Adrenal gland (tissue), 9 donors: ENCODE measurements at regions not wholly inside any gene's neighbourhood (a gene's known extent, or its start where the extent isn't known, plus 50 kb on each side); places are given as distances from the start of the nearest gene placed in this dataset.
"Not testable (repeated sequence)": the region's sequence is repeated elsewhere in the genome, so short reads cannot be mapped to it uniquely, and the experiment has no call there.

Experiments
- DNase-seq, 7 donors: peaks; one replicate each; pipeline ENCODE4 v3.0.0-alpha.2; 2019 to 2020
- H3K27ac ChIP-seq, 5 donors: fragments of 200-600 bp; sonication (generic) in 4 of 5; 1 replicate in 3 of 5; 2 replicates in 2 of 5; pipeline versions ENCODE4 v1.5.1 to v1.8.0; 2016 to 2020; ENCODE audit warnings: mild to moderate bottlenecking in 1 of 5
- H3K27me3 ChIP-seq: fragments of 200-600 bp; 2 replicates; pipeline ENCODE4 v1.8.0; 2021
- H3K36me3 ChIP-seq, 2 donors: fragments of 200-600 bp; replicated peaks in 1 of 2; 1 replicate in 1 of 2; 2 replicates in 1 of 2; pipeline versions ENCODE4 v1.5.1 to v1.8.0; 2018 to 2022
- H3K4me1 ChIP-seq, 2 donors: fragments of 200-600 bp; replicated peaks in 1 of 2; 1 replicate in 1 of 2; 2 replicates in 1 of 2; pipeline versions ENCODE4 v1.5.1 to v1.8.0; 2018 to 2021
- H3K4me3 ChIP-seq, 4 donors: fragments of 200-600 bp; sonication (generic) in 3 of 4; one replicate each; pipeline ENCODE4 v1.5.1; 2016 to 2018
- H3K9me3 ChIP-seq, 3 donors: fragments of 200-600 bp; sonication (generic) in 1 of 3; replicated peaks in 1 of 3; 1 replicate in 2 of 3; 2 replicates in 1 of 3; pipeline versions ENCODE4 v1.5.1 to v1.8.0; 2016 to 2021
- CTCF ChIP-seq, 6 experiments: fragments of 450-650 bp in 4 of 6; fragments of 200-600 bp in 2 of 6; sonication (generic) in 1 of 6; IDR thresholded peaks; 1 replicate in 5 of 6; 2 replicates in 1 of 6; pipeline versions ENCODE4 v1.5.1 to v1.8.0; 2016 to 2021; ENCODE audit warnings: antibody characterized with exemption in 6 of 6, mild to moderate bottlenecking in 2 of 6, moderate library complexity in 1 of 6
- POLR2A ChIP-seq, 2 donors: fragments of 450-650 bp; IDR thresholded peaks; one replicate each; pipeline ENCODE4 v1.6.1; 2017; ENCODE audit warnings: antibody characterized with exemption in 2 of 2, mild to moderate bottlenecking in 2 of 2, moderate library complexity in 1 of 2
- WGBS, 4 donors: extraction: QIAGEN DNeasy Blood & Tissue Kit in 2 of 4; methylation state at CpG; one replicate each; pipeline versions ENCODE4 v1.1.5 to v1.1.7; 2013 to 2017; 5-methylcytosine and 5-hydroxymethylcytosine counted together
- intact Hi-C, 2 donors: fragments of 100-400 bp; cut with DNase I; formaldehyde crosslinking; loops; one replicate each; pipeline versions ENCODE4 v1.14.1 to v1.15.0; 2022 to 2023
- donor health status: healthy with polysubstance abuse.
- donor health status: Bipolar disorder and iron deficiency.
- donor health status: DM: yes; HTN: yes; CAD: no.
- donor health status: DM: no; HTN: no; CAD: no.
- donor health status: DM: no; HTN: no; CAD: no.

DNA sequence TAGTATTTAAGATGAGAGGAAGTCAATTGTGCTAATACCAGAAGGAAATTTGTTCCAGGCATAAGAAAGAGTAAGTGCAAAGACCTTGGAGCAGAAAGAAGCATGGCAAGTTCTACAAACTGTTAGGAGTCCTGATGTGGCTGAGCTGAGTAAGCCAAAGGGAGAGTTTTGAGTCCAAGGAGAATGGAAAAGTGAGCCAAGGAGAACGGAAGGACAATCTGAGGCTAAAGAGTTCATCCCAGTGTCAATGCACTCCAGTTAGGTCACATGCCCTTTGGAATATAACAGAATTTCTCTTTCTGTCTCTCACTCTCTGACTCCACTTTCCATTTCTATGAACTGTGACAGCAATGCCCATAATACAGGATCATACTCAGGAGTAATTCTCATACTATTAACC is 224.7 kb downstream of the CAAP1 start:
- Histone ChIP-seq H3K36me3 (no peaks in the 10 kb centered on the region), H3K4me1 (no peaks in the 10 kb centered on the region), H3K27ac (no peak overlapping the region), H3K9me3 (no peaks in the 10 kb centered on the region), H3K27me3 (no peaks in the 10 kb centered on the region), H3K4me3 (no peak overlapping the region)
- WGBS, 4 donors = 27 to 57% (median 35%) methylated on average over 1 of the region's 1 CpG
- intact Hi-C loops = no loop called here
- no peak for DNase-seq
- TF ChIP-seq CTCF (IDR thresholded peaks at IDR 0.05) (no peak), POLR2A (IDR thresholded peaks at IDR 0.05) (no peak)

DNA sequence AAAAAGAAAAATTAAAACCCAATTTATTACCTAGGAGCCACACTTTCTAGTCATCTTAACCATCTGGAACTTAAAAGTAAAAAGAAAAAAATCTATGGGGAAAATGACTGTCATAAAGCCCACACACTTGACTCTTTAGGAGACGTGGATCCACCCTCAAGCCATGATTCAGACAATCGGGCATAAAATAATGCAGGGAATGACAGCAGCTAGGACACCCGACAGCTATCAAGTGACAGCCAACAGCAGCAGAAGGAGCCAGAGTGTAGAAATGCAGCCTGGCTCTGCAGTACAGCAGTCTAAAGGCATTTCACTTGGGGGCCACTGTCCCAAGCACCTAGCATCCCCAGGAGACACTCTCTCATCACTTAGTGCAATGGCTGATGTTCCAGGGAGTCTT is 226.9 kb downstream of the CAAP1 start:
- 57 to 72% (median 63%) methylated on average over 3 of the region's 3 CpGs for WGBS, 4 donors
- no peak overlapping the region for H3K4me3 ChIP-seq
- H3K9me3 ChIP-seq = no peaks in the 10 kb centered on the region
- TF ChIP-seq POLR2A (IDR thresholded peaks at IDR 0.05) = no peak
- DNase-seq = no peak
- H3K27me3 ChIP-seq = no peaks in the 10 kb centered on the region
- no peak overlapping the region for H3K27ac ChIP-seq
- H3K36me3 ChIP-seq = no peaks in the 10 kb centered on the region
- intact Hi-C loops = no loop called here
- no peaks in the 10 kb centered on the region for H3K4me1 ChIP-seq

GRCh38 chr9:26664087-26664773 is 228.4 kb downstream of the CAAP1 start:
- 92 to 96% (median 94%) methylated on average over 5 to 49 of the region's 49 CpGs for WGBS, 4 donors
- DNase-seq, H3K4me1 ChIP-seq, H3K36me3 ChIP-seq, H3K9me3 ChIP-seq, H3K27ac ChIP-seq, H3K4me3 ChIP-seq, intact Hi-C loops, H3K27me3 ChIP-seq: not testable (repeated sequence)

- H3K27me3 ChIP-seq = no peaks in the 10 kb centered on the region
- WGBS, 4 donors = 56 to 70% (median 60%) methylated on average over 1 of the region's 1 CpG
- intact Hi-C loops = no loop called here
Observed at GRCh38 chr9:26662476-26662875, 230.1 kb downstream of the CAAP1 start.

GRCh38 chr9:26658476-26658875 is 234.1 kb downstream of the CAAP1 start:
- no peak for TF ChIP-seq CTCF (IDR thresholded peaks at IDR 0.05)
- TF ChIP-seq POLR2A (IDR thresholded peaks at IDR 0.05) = no peak
- Histone ChIP-seq H3K36me3 (no peaks in the 10 kb centered on the region), H3K27ac (no peak overlapping the region), H3K4me1 (no peaks in the 10 kb centered on the region), H3K9me3 (no peaks in the 10 kb centered on the region), H3K27me3 (no peaks in the 10 kb centered on the region), H3K4me3 (no peak overlapping the region)
- intact Hi-C loops = no loop called here
- DNase-seq = no peak
- 58 to 70% (median 62%) methylated on average over 3 of the region's 3 CpGs for WGBS, 4 donors

More at GRCh38 chr9:26662476-26662875, 230.1 kb downstream of the CAAP1 start:
- DNase-seq = no peak
- no peaks in the 10 kb centered on the region for H3K9me3 ChIP-seq
- no peaks in the 10 kb centered on the region for H3K36me3 ChIP-seq
- H3K4me1 ChIP-seq = no peaks in the 10 kb centered on the region
- H3K27ac ChIP-seq = no peak overlapping the region
- no peak overlapping the region for H3K4me3 ChIP-seq
- TF ChIP-seq CTCF (IDR thresholded peaks at IDR 0.05) = no peak
- TF ChIP-seq POLR2A (IDR thresholded peaks at IDR 0.05) = no peak
